Body of pancreas (tissue), 4 donors: ENCODE measurements at regions not wholly inside any gene's neighbourhood (a gene's known extent, or its start where the extent isn't known, plus 50 kb on each side); places are given as distances from the start of the nearest gene placed in this dataset.

Experiments
- ATAC-seq: fragments of 150-250 bp; one replicate; pipeline ENCODE4 v1.9.1; 2016
- DNase-seq, 4 donors: peaks; one replicate each; pipeline ENCODE4 v3.0.0-alpha.2; 2019
- H3K27ac ChIP-seq, 4 donors: fragments of 200-600 bp; sonication (generic); 1 replicate in 3 of 4; 2 replicates in 1 of 4; pipeline versions ENCODE4 v1.5.1 to v1.6.1; 2016 to 2019; ENCODE audit warnings: mild to moderate bottlenecking in 1 of 4, mixed read lengths in 1 of 4, moderate library complexity in 1 of 4
- H3K27me3 ChIP-seq, 2 donors: fragments of 200-600 bp; sonication (generic); one replicate each; pipeline ENCODE4 v1.6.0; 2016; ENCODE audit warnings: mild to moderate bottlenecking in 1 of 2
- H3K36me3 ChIP-seq, 2 donors: fragments of 200-600 bp; sonication (generic); replicated peaks in 1 of 2; 2 replicates each; pipeline ENCODE4 v1.5.1; 2016; ENCODE audit warnings: low read depth in 2 of 2; ENCODE audit not compliant: insufficient read depth in 1 of 2
- H3K4me1 ChIP-seq: fragments of 200-600 bp; sonication (generic); one replicate; pipeline ENCODE4 v1.6.0; 2016
- H3K4me3 ChIP-seq, 2 donors: fragments of 200-600 bp; sonication (generic); 1 replicate in 1 of 2; 2 replicates in 1 of 2; pipeline ENCODE4 v1.5.1; 2016 to 2019
- H3K9me3 ChIP-seq, 3 donors: fragments of 200-600 bp; sonication (generic); 1 replicate in 2 of 3; 2 replicates in 1 of 3; pipeline ENCODE4 v1.5.1; 2016
- CTCF ChIP-seq, 7 experiments: fragments of 450-650 bp in 4 of 7; fragments of 200-600 bp in 3 of 7; sonication (generic) in 3 of 7; IDR thresholded peaks; one replicate each; pipeline ENCODE4 v1.5.1; 2016 to 2019; ENCODE audit warnings: antibody characterized with exemption in 7 of 7
- POLR2A ChIP-seq, 3 donors: fragments of 450-650 bp; IDR thresholded peaks; one replicate each; pipeline ENCODE4 v1.6.1; 2016; ENCODE audit warnings: antibody characterized with exemption in 3 of 3, mild to moderate bottlenecking in 2 of 3
- WGBS, 2 donors: methylation state at CpG; one replicate each; pipeline ENCODE4 v1.1.5; 2017; 5-methylcytosine and 5-hydroxymethylcytosine counted together
- intact Hi-C: fragments of 100-400 bp; cut with DNase I; formaldehyde crosslinking; loops from one replicate; pipeline ENCODE4 v1.15.1; 2023

- Histone ChIP-seq H3K4me1 (no peaks in the 10 kb centered on the region), H3K9me3 (peaks cover 0 to 38% (median 0%) of the 10 kb centered on the region in 3 donors), H3K27me3 (no peaks in the 10 kb centered on the region), H3K4me3 (no peak overlapping the region), H3K36me3 (no peaks in the 10 kb centered on the region), H3K27ac (no peak overlapping the region)
- DNase-seq (no peak), ATAC-seq (no peak)
- 70 to 72% methylated on average over 1 of the region's 1 CpG for WGBS, 2 donors
- intact Hi-C loops: no loop called here
- TF ChIP-seq POLR2A (IDR thresholded peaks at IDR 0.05) (no peak), CTCF (IDR thresholded peaks at IDR 0.05) (no peak)
These were observed 683.7 kb downstream of the TBL1XR1 start for GRCh38 chr3:176513604-176514003.

GRCh38 chr3:176512037-176512436 is 685.2 kb downstream of the TBL1XR1 start:
- Histone ChIP-seq H3K36me3 (no peaks in the 10 kb centered on the region), H3K4me3 (no peak overlapping the region), H3K4me1 (no peaks in the 10 kb centered on the region), H3K27ac (no peak overlapping the region), H3K27me3 (no peaks in the 10 kb centered on the region), H3K9me3 (peaks cover 0 to 38% (median 0%) of the 10 kb centered on the region in 3 donors)
- intact Hi-C loops: no loop called here
- 71% methylated on average over 1 of the region's 1 CpG; no CpG with 5 or more reads in 1 of the 2 donors for WGBS, 2 donors
- TF ChIP-seq CTCF (IDR thresholded peaks at IDR 0.05) (no peak), POLR2A (IDR thresholded peaks at IDR 0.05) (no peak)
- DNase-seq (no peak), ATAC-seq (no peak)

- TF ChIP-seq CTCF (IDR thresholded peaks at IDR 0.05) (no peak), POLR2A (IDR thresholded peaks at IDR 0.05) (no peak)
- no peaks in the 10 kb centered on the region for H3K36me3 ChIP-seq
- intact Hi-C loops: no loop called here
- ATAC-seq (no peak), DNase-seq (no peak)
- no peak overlapping the region for H3K27ac ChIP-seq
- no peak overlapping the region for H3K4me3 ChIP-seq
- 79 to 83% methylated on average over 4 of the region's 4 CpGs for WGBS, 2 donors
- no peaks in the 10 kb centered on the region for H3K27me3 ChIP-seq
- H3K4me1 ChIP-seq: no peaks in the 10 kb centered on the region
- peaks cover 0 to 33% (median 0%) of the 10 kb centered on the region in 3 donors for H3K9me3 ChIP-seq
These were observed 687.2 kb downstream of the TBL1XR1 start for GRCh38 chr3:176510097-176510496.

- Histone ChIP-seq H3K4me3 (no peak overlapping the region), H3K4me1 (no peaks in the 10 kb centered on the region), H3K27ac (no peak overlapping the region), H3K9me3 (no peaks in the 10 kb centered on the region), H3K27me3 (no peaks in the 10 kb centered on the region), H3K36me3 (no peaks in the 10 kb centered on the region)
- no peak for TF ChIP-seq POLR2A (IDR thresholded peaks at IDR 0.05)
- no peak for TF ChIP-seq CTCF (IDR thresholded peaks at IDR 0.05)
- 59 to 63% methylated on average over 6 to 9 of the region's 9 CpGs for WGBS, 2 donors
- DNase-seq (no peak), ATAC-seq (no peak)
- intact Hi-C loops: no loop called here
These were observed 691.2 kb downstream of the TBL1XR1 start for GRCh38 chr3:176505878-176506621.

GRCh38 chr3:176491084-176491483 is 706.2 kb downstream of the TBL1XR1 start:
- TF ChIP-seq POLR2A (IDR thresholded peaks at IDR 0.05) (no peak), CTCF (IDR thresholded peaks at IDR 0.05) (no peak)
- no peaks in the 10 kb centered on the region for H3K9me3 ChIP-seq
- H3K4me1 ChIP-seq: no peaks in the 10 kb centered on the region
- ATAC-seq (no peak), DNase-seq (no peak)
- WGBS, 2 donors: 71 to 72% methylated on average over 3 of the region's 3 CpGs
- intact Hi-C loops: no loop called here
- no peak overlapping the region for H3K27ac ChIP-seq
- no peaks in the 10 kb centered on the region for H3K36me3 ChIP-seq
- H3K4me3 ChIP-seq: no peak overlapping the region
- no peaks in the 10 kb centered on the region for H3K27me3 ChIP-seq
